ENCODE measurements at regions not wholly inside any gene's neighbourhood (a gene's known extent, or its start where the extent isn't known, plus 50 kb on each side); places are given as distances from the start of the nearest gene placed in this dataset.

GRCh38 chr2:74735009-74735408 is 81.0 kb downstream of the SEMA4F start:
- Histone ChIP-seq H3K27me3 (replicated peaks; ENCODE audit: control insufficient read depth, insufficient read depth, low read length) (no peaks in the 10 kb centered on the region), H3K4me3 (replicated peaks; ENCODE audit: low read depth, low read length) (no peak overlapping the region), H3K36me3 (ENCODE audit: control insufficient read depth, insufficient read depth, low read length) (no peaks in the 10 kb centered on the region)
- TF ChIP-seq, protein P1, sequence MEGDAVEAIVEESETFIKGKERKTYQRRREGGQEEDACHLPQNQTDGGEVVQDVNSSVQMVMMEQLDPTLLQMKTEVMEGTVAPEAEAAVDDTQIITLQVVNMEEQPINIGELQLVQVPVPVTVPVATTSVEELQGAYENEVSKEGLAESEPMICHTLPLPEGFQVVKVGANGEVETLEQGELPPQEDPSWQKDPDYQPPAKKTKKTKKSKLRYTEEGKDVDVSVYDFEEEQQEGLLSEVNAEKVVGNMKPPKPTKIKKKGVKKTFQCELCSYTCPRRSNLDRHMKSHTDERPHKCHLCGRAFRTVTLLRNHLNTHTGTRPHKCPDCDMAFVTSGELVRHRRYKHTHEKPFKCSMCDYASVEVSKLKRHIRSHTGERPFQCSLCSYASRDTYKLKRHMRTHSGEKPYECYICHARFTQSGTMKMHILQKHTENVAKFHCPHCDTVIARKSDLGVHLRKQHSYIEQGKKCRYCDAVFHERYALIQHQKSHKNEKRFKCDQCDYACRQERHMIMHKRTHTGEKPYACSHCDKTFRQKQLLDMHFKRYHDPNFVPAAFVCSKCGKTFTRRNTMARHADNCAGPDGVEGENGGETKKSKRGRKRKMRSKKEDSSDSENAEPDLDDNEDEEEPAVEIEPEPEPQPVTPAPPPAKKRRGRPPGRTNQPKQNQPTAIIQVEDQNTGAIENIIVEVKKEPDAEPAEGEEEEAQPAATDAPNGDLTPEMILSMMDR (IDR thresholded peaks at IDR 0.05; ENCODE audit: insufficient read depth, low read length, poor library complexity, severe bottlenecking): no peak
- no peak for DNase-seq (ENCODE audit: extremely low read depth, insufficient read length)

DNA sequence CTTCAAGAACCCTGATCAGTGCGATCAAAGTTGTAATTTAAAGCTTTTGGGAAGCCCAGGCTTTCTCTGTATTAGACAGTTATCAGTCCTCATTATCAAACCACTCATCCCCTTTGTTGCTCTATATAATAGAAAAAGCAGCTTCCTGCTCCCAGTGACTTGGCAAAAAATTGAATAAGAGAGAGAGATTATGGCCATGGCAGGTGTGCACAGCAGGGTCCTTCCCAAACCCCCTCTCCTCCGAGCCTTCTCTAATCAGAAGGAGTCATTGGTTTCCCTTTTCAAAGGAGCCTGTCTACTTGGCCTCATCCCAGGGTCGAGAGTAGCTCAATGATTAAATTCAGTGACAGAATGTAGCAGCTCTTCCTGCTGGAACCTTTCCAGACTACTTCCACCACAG is 81.5 kb downstream of the SEMA4F start:
- Histone ChIP-seq H3K27me3 (replicated peaks; ENCODE audit: control insufficient read depth, insufficient read depth, low read length) (no peaks in the 10 kb centered on the region), H3K4me3 (replicated peaks; ENCODE audit: low read depth, low read length) (no peak overlapping the region), H3K36me3 (ENCODE audit: control insufficient read depth, insufficient read depth, low read length) (no peaks in the 10 kb centered on the region)
- no peak for DNase-seq (ENCODE audit: extremely low read depth, insufficient read length)
- TF ChIP-seq, protein P1 (IDR thresholded peaks at IDR 0.05; ENCODE audit: insufficient read depth, low read length, poor library complexity, severe bottlenecking): no peak

- Histone ChIP-seq H3K36me3 (ENCODE audit: control insufficient read depth, insufficient read depth, low read length) (no peaks in the 10 kb centered on the region), H3K4me3 (replicated peaks; ENCODE audit: low read depth, low read length) (no peak overlapping the region), H3K27me3 (replicated peaks; ENCODE audit: control insufficient read depth, insufficient read depth, low read length) (peaks cover under 1% of the 10 kb centered on the region)
- TF ChIP-seq, protein P1 (IDR thresholded peaks at IDR 0.05; ENCODE audit: insufficient read depth, low read length, poor library complexity, severe bottlenecking): no peak
- no peak for DNase-seq (ENCODE audit: extremely low read depth, insufficient read length)
Measured at GRCh38 chr2:74736589-74736988, 82.5 kb downstream of the SEMA4F start.

- H3K27me3 ChIP-seq (replicated peaks; ENCODE audit: control insufficient read depth, insufficient read depth, low read length): peaks cover 2% of the 10 kb centered on the region
- H3K36me3 ChIP-seq (ENCODE audit: control insufficient read depth, insufficient read depth, low read length): no peaks in the 10 kb centered on the region
- no peak for DNase-seq (ENCODE audit: extremely low read depth, insufficient read length)
- TF ChIP-seq, protein P1 (IDR thresholded peaks at IDR 0.05; ENCODE audit: insufficient read depth, low read length, poor library complexity, severe bottlenecking): no peak
- no peak overlapping the region for H3K4me3 ChIP-seq (replicated peaks; ENCODE audit: low read depth, low read length)
Measured at GRCh38 chr2:74738586-74738985, 84.5 kb downstream of the SEMA4F start.

DNA sequence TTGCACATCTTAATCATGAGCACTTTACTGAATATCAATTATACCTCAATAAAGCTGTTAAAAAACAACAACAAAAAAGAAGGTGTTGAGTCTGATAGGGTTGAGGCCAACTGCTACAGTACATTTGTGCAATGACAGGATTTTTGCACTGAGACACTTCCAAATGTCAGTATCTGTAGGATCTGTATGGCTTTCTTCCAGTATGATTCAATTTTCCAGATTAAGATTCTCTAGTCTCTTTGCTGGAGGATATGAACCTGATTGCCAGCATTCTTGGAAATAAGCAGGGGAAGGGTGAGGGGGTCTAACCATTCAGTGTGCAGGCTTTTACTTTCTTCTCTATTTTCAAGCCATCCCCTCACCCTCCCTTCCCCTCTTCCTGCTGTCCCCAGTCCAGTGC is 85.1 kb downstream of the SEMA4F start:
- no peak for DNase-seq (ENCODE audit: extremely low read depth, insufficient read length)
- TF ChIP-seq, protein P1 (IDR thresholded peaks at IDR 0.05; ENCODE audit: insufficient read depth, low read length, poor library complexity, severe bottlenecking): no peak
- no peak overlapping the region for H3K4me3 ChIP-seq (replicated peaks; ENCODE audit: low read depth, low read length)
- H3K36me3 ChIP-seq (ENCODE audit: control insufficient read depth, insufficient read depth, low read length): no peaks in the 10 kb centered on the region
- peaks cover 2% of the 10 kb centered on the region for H3K27me3 ChIP-seq (replicated peaks; ENCODE audit: control insufficient read depth, insufficient read depth, low read length)

DNA sequence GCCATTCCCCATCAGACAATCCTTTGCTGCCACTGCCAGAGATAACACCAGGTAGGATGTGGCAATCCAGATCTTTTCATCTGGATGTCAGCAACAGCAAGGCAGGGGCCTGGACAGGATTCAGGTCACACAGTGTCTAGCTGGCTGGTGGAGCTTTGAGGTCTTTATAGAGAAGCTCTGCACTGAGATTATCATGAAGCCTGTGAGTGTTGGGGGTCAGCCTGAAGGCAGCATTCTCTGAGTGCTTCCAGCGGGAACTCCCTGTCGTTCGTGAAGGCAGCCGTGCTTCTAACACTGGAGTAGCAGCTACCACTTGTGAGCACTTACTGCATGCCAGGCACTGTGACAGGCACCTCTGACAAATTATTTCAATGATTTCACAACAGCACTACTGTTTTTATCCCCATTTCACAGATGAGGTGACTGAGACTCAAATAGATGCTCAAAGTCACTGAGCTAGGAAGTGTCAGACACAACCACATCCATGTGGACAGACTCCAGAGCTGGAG is 85.7 kb downstream of the SEMA4F start:
- Histone ChIP-seq H3K36me3 (ENCODE audit: control insufficient read depth, insufficient read depth, low read length) (no peaks in the 10 kb centered on the region), H3K27me3 (replicated peaks; ENCODE audit: control insufficient read depth, insufficient read depth, low read length) (peaks cover 2% of the 10 kb centered on the region), H3K4me3 (replicated peaks; ENCODE audit: low read depth, low read length) (no peak overlapping the region)
- no peak for DNase-seq (ENCODE audit: extremely low read depth, insufficient read length)
- TF ChIP-seq, protein P1 (IDR thresholded peaks at IDR 0.05; ENCODE audit: insufficient read depth, low read length, poor library complexity, severe bottlenecking): no peak

Measured in GM06990 (cell line).